Fibroblast of lung (primary cell): ENCODE measurements at regions not wholly inside any gene's neighbourhood (a gene's known extent, or its start where the extent isn't known, plus 50 kb on each side); places are given as distances from the start of the nearest gene placed in this dataset.

Experiments used
- EZH2 ChIP-seq: IDR thresholded peaks from 2 replicates; pipeline ENCODE4 v1.5.1; 2012; ENCODE audit warnings: low read length, control low read depth, mild to moderate bottlenecking; ENCODE audit errors: missing control alignments
- TF ChIP-seq, protein P1 (sequence below), 2 donors: IDR thresholded peaks in 1 of 2; conservative IDR thresholded peaks in 1 of 2; 1 replicate in 1 of 2; 2 replicates in 1 of 2; pipeline ENCODE4 v1.5.1; 2011 to 2012; ENCODE audit warnings: low read length in 2 of 2, control low read depth in 1 of 2, inconsistent platforms in 1 of 2, low read depth in 1 of 2, mild to moderate bottlenecking in 1 of 2

DNA sequence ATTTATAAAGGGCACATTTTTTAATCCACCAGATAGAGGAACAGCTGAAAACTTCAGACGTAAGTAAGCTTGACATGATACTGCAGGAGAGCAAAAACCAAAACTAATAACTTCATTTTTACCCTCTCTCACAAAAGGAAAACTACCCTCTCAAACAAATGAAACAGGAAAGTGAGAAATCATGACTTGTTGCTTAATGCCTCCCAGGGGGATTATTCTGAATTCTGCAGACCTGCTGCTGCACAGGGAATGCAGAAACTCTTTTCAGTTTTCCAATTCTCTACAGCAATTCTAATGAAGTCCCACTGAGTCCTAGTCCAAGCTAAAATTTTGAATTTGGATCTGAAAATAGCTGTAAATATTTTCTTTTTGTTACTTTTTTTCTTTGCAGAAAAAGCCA is 637.1 kb upstream of the CCDC54 start:
- TF ChIP-seq, protein P1, sequence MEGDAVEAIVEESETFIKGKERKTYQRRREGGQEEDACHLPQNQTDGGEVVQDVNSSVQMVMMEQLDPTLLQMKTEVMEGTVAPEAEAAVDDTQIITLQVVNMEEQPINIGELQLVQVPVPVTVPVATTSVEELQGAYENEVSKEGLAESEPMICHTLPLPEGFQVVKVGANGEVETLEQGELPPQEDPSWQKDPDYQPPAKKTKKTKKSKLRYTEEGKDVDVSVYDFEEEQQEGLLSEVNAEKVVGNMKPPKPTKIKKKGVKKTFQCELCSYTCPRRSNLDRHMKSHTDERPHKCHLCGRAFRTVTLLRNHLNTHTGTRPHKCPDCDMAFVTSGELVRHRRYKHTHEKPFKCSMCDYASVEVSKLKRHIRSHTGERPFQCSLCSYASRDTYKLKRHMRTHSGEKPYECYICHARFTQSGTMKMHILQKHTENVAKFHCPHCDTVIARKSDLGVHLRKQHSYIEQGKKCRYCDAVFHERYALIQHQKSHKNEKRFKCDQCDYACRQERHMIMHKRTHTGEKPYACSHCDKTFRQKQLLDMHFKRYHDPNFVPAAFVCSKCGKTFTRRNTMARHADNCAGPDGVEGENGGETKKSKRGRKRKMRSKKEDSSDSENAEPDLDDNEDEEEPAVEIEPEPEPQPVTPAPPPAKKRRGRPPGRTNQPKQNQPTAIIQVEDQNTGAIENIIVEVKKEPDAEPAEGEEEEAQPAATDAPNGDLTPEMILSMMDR (conservative IDR thresholded peaks at IDR 0.05 in 1 of 2, IDR thresholded peaks at IDR 0.05 in 1 of 2; ENCODE audit: low read depth in 1 of 2, low read length in 2 of 2) = no peak
- no peak for TF ChIP-seq EZH2
